ENCODE measurements at regions not wholly inside any gene's neighbourhood (a gene's known extent, or its start where the extent isn't known, plus 50 kb on each side); places are given as distances from the start of the nearest gene placed in this dataset.

GRCh38 chr13:30105381-30105780 is 202.0 kb downstream of the KATNAL1 start:
- Histone ChIP-seq H4K20me1 (ENCODE audit: insufficient read depth, low read length) (no peaks in the 10 kb centered on the region), H3K9me3 (ENCODE audit: insufficient read depth, low read depth, low read length) (no peaks in the 10 kb centered on the region), H3K27me3 (ENCODE audit: insufficient read depth, low read length) (no peaks in the 10 kb centered on the region), H3K27ac (ENCODE audit: low read depth, low read length) (no peak overlapping the region), H3K79me2 (ENCODE audit: insufficient read depth, low read length) (no peaks in the 10 kb centered on the region), H3K4me1 (ENCODE audit: insufficient read depth, low read length) (no peaks in the 10 kb centered on the region), H3K9ac (ENCODE audit: low read length) (no peak overlapping the region), H2AFZ (ENCODE audit: low read depth, low read length) (peak overlapping the region; percentile 22), H3K4me3 (ENCODE audit: insufficient read depth, low read depth, low read length) (no peak overlapping the region), H3K4me2 (ENCODE audit: low read length) (no peak overlapping the region), H3K36me3 (ENCODE audit: insufficient read depth, low read length) (no peaks in the 10 kb centered on the region)
- FAIRE-seq (no peak), DNase-seq (ENCODE audit: low read depth) (no peak)
- Mint-ChIP-seq H3K4me1 (ENCODE audit: low read depth, unreplicated experiment) (peaks cover 7% of the 10 kb centered on the region), H3K4me3 (ENCODE audit: unreplicated experiment) (no peak overlapping the region), H3K9me3 (ENCODE audit: unreplicated experiment) (no peaks in the 10 kb centered on the region), H3K36me3 (ENCODE audit: low read depth, unreplicated experiment) (no peaks in the 10 kb centered on the region), H3K27me3 (ENCODE audit: low read depth, unreplicated experiment) (peaks cover 4% of the 10 kb centered on the region), H3K27ac (ENCODE audit: unreplicated experiment) (no peak overlapping the region)
- TF ChIP-seq, protein P1, sequence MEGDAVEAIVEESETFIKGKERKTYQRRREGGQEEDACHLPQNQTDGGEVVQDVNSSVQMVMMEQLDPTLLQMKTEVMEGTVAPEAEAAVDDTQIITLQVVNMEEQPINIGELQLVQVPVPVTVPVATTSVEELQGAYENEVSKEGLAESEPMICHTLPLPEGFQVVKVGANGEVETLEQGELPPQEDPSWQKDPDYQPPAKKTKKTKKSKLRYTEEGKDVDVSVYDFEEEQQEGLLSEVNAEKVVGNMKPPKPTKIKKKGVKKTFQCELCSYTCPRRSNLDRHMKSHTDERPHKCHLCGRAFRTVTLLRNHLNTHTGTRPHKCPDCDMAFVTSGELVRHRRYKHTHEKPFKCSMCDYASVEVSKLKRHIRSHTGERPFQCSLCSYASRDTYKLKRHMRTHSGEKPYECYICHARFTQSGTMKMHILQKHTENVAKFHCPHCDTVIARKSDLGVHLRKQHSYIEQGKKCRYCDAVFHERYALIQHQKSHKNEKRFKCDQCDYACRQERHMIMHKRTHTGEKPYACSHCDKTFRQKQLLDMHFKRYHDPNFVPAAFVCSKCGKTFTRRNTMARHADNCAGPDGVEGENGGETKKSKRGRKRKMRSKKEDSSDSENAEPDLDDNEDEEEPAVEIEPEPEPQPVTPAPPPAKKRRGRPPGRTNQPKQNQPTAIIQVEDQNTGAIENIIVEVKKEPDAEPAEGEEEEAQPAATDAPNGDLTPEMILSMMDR (IDR thresholded peaks at IDR 0.05; ENCODE audit: insufficient read depth, low read depth, low read length), result no peak
- TF ChIP-seq EZH2 (IDR thresholded peaks at IDR 0.05; ENCODE audit: insufficient read depth, low read length), result no peak

- Mint-ChIP-seq H3K4me1 (ENCODE audit: low read depth, unreplicated experiment) (peaks cover 7% of the 10 kb centered on the region), H3K9me3 (ENCODE audit: unreplicated experiment) (no peaks in the 10 kb centered on the region), H3K4me3 (ENCODE audit: unreplicated experiment) (no peak overlapping the region), H3K27ac (ENCODE audit: unreplicated experiment) (no peak overlapping the region), H3K36me3 (ENCODE audit: low read depth, unreplicated experiment) (no peaks in the 10 kb centered on the region), H3K27me3 (ENCODE audit: low read depth, unreplicated experiment) (peaks cover 7% of the 10 kb centered on the region)
- DNase-seq (ENCODE audit: low read depth), result no peak
- H4K20me1 ChIP-seq (ENCODE audit: insufficient read depth, low read length), result no peaks in the 10 kb centered on the region
- TF ChIP-seq EZH2 (IDR thresholded peaks at IDR 0.05; ENCODE audit: insufficient read depth, low read length), result no peak
- TF ChIP-seq, protein P1 (IDR thresholded peaks at IDR 0.05; ENCODE audit: insufficient read depth, low read depth, low read length), result no peak
- H3K36me3 ChIP-seq (ENCODE audit: insufficient read depth, low read length), result no peaks in the 10 kb centered on the region
- no peaks in the 10 kb centered on the region for H3K27me3 ChIP-seq (ENCODE audit: insufficient read depth, low read length)
- no peak overlapping the region for H2AFZ ChIP-seq (ENCODE audit: low read depth, low read length)
- no peaks in the 10 kb centered on the region for H3K4me1 ChIP-seq (ENCODE audit: insufficient read depth, low read length)
- H3K9me3 ChIP-seq (ENCODE audit: insufficient read depth, low read depth, low read length), result no peaks in the 10 kb centered on the region
- H3K79me2 ChIP-seq (ENCODE audit: insufficient read depth, low read length), result no peaks in the 10 kb centered on the region
- H3K9ac ChIP-seq (ENCODE audit: low read length), result no peak overlapping the region
- no peak overlapping the region for H3K4me2 ChIP-seq (ENCODE audit: low read length)
- FAIRE-seq, result no peak
- no peak overlapping the region for H3K27ac ChIP-seq (ENCODE audit: low read depth, low read length)
- no peak overlapping the region for H3K4me3 ChIP-seq (ENCODE audit: insufficient read depth, low read depth, low read length)
Observed at GRCh38 chr13:30103161-30103840, 204.1 kb downstream of the KATNAL1 start.

GRCh38 chr13:30100226-30100625 is 207.1 kb downstream of the KATNAL1 start:
- Mint-ChIP-seq H3K27ac (ENCODE audit: unreplicated experiment) (no peak overlapping the region), H3K27me3 (ENCODE audit: low read depth, unreplicated experiment) (peaks cover 9% of the 10 kb centered on the region)
- DNase-seq (ENCODE audit: low read depth), result no peak

More at GRCh38 chr13:30100226-30100625, 207.1 kb downstream of the KATNAL1 start:
- no peak overlapping the region for H3K4me2 ChIP-seq (ENCODE audit: low read length)
- no peaks in the 10 kb centered on the region for H3K36me3 ChIP-seq (ENCODE audit: insufficient read depth, low read length)
- no peaks in the 10 kb centered on the region for H3K36me3 Mint-ChIP-seq (ENCODE audit: low read depth, unreplicated experiment)
- no peaks in the 10 kb centered on the region for H3K79me2 ChIP-seq (ENCODE audit: insufficient read depth, low read length)
- H3K4me3 Mint-ChIP-seq (ENCODE audit: unreplicated experiment), result no peak overlapping the region
- H3K27ac ChIP-seq (ENCODE audit: low read depth, low read length), result no peak overlapping the region
- no peaks in the 10 kb centered on the region for H4K20me1 ChIP-seq (ENCODE audit: insufficient read depth, low read length)
- no peak for FAIRE-seq
- H3K4me1 ChIP-seq (ENCODE audit: insufficient read depth, low read length), result no peaks in the 10 kb centered on the region
- no peaks in the 10 kb centered on the region for H3K27me3 ChIP-seq (ENCODE audit: insufficient read depth, low read length)
- peaks cover 5% of the 10 kb centered on the region for H3K9me3 Mint-ChIP-seq (ENCODE audit: unreplicated experiment)
- no peaks in the 10 kb centered on the region for H3K9me3 ChIP-seq (ENCODE audit: insufficient read depth, low read depth, low read length)
- H3K4me1 Mint-ChIP-seq (ENCODE audit: low read depth, unreplicated experiment), result no peaks in the 10 kb centered on the region
- H2AFZ ChIP-seq (ENCODE audit: low read depth, low read length), result no peak overlapping the region
- no peak for TF ChIP-seq EZH2 (IDR thresholded peaks at IDR 0.05; ENCODE audit: insufficient read depth, low read length)
- TF ChIP-seq, protein P1 (IDR thresholded peaks at IDR 0.05; ENCODE audit: insufficient read depth, low read depth, low read length), result no peak
- H3K4me3 ChIP-seq (ENCODE audit: insufficient read depth, low read depth, low read length), result no peak overlapping the region
- H3K9ac ChIP-seq (ENCODE audit: low read length), result no peak overlapping the region

All from astrocyte (in vitro differentiated cells and primary cell).